Activated naive CD8-positive, alpha-beta T cell treated with anti-CD3 and anti-CD28 coated beads for 36 hours (primary cell): ENCODE measurements at regions not wholly inside any gene's neighbourhood (a gene's known extent, or its start where the extent isn't known, plus 50 kb on each side); places are given as distances from the start of the nearest gene placed in this dataset.
"Not testable (repeated sequence)": the region's sequence is repeated elsewhere in the genome, so short reads cannot be mapped to it uniquely, and the experiment has no call there.

Experiments used
- DNase-seq: peaks from one replicate; pipeline ENCODE4 v3.0.0; 2021
- H3K27ac Mint-ChIP-seq: one replicate; pipeline ENCODE4 v1.8.0; 2022; ENCODE audit warnings: mild to moderate bottlenecking, moderate library complexity, mixed read lengths
- H3K27me3 Mint-ChIP-seq: one replicate; pipeline ENCODE4 v1.8.0; 2022; ENCODE audit warnings: mild to moderate bottlenecking, mixed read lengths
- H3K36me3 Mint-ChIP-seq: one replicate; pipeline ENCODE4 v1.8.0; 2021; ENCODE audit warnings: mild to moderate bottlenecking, mixed read lengths
- H3K4me1 Mint-ChIP-seq: one replicate; pipeline ENCODE4 v1.8.0; 2021; ENCODE audit warnings: mixed read lengths
- H3K4me3 Mint-ChIP-seq: one replicate; pipeline ENCODE4 v1.8.0; 2022; ENCODE audit warnings: mild to moderate bottlenecking, moderate library complexity, mixed read lengths
- H3K9me3 Mint-ChIP-seq: one replicate; pipeline ENCODE4 v1.8.0; 2022; ENCODE audit warnings: mixed read lengths

DNA sequence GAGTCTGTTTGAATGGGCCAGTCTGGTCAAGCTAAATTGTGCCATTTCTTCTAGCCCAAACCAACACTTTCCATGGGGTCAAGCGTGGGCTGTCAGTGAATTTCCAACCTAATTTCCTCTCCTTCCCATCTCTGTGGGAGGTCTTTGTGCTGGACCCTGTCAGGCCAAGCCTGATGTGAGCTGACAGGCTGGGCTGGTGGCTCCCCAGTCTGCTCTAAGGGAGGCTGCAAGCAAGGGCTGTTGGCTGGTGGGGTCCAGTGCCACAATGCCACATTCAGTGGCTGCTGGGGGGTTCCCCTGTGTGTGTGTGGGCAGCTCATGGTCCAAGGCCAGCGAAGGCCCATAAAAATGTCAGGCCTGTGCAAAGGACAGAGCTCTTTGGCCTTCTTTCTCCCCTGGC is 216.1 kb downstream of the OPA1 start:
- Mint-ChIP-seq H3K4me3 (no peak overlapping the region), H3K9me3 (no peaks in the 10 kb centered on the region), H3K36me3 (no peaks in the 10 kb centered on the region), H3K4me1 (no peaks in the 10 kb centered on the region), H3K27ac (no peak overlapping the region), H3K27me3 (no peaks in the 10 kb centered on the region)
- no peak for DNase-seq

DNA sequence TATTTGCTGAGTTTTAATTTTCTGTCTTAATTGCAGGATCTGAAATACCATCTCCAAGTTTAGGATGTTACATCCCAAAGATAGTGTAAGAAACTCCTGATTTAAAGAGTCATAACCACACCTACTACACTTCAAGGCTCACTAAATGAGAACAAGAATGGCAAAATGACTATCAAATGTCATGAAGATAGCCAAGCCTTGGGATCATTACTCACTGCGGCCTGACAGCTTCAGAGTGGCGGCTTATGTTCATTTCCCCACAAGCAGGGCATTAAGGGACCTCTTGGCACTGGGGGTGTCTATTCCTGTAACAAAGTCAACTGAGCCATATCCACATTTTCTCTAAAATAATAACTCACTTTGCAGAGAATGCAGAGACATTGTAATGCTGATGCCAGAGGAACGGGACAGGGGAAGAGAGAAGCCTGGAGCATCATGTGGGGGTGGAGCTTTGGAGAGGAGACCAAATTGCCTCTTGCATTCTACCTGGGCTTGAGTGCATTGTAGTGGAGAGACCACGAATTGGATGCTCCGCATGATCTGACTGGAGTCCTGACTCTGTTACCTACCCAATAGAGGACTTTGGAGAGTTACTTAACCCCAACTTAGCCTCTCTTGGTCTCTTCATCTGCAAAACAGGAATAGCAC is 219.2 kb downstream of the OPA1 start:
- Mint-ChIP-seq H3K27ac (no peak overlapping the region), H3K4me1 (no peaks in the 10 kb centered on the region)
- no peak for DNase-seq

GRCh38 chr3:193812791-193813500 is 219.9 kb downstream of the OPA1 start:
- Mint-ChIP-seq H3K27me3 (no peaks in the 10 kb centered on the region), H3K36me3 (no peaks in the 10 kb centered on the region), H3K27ac (no peak overlapping the region), H3K4me3 (no peak overlapping the region), H3K9me3 (no peaks in the 10 kb centered on the region), H3K4me1 (no peaks in the 10 kb centered on the region)
- DNase-seq = no peak

More for the DNA sequence above, 219.2 kb downstream of the OPA1 start:
- Mint-ChIP-seq H3K36me3 (no peaks in the 10 kb centered on the region), H3K9me3 (no peaks in the 10 kb centered on the region), H3K27me3 (no peaks in the 10 kb centered on the region), H3K4me3 (no peak overlapping the region)

DNA sequence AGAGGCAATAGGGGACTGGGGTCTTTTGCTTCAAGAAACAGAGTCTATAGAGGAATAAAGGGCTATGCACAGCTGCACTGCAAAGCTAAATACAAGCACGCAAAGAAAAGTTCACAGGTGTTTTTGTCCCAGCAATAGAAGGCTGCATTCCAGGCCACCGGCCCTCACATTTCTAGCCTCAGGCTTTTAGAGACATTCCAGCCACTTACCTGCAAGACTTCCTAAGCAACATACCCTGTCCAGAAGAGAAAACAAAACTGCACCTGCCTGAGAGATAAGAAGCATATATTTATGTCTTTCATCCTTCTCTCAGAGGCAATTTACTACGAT is 220.5 kb downstream of the OPA1 start:
- no peaks in the 10 kb centered on the region for H3K27me3 Mint-ChIP-seq
- no peak for DNase-seq
- H3K4me1 Mint-ChIP-seq = no peaks in the 10 kb centered on the region
- no peak overlapping the region for H3K4me3 Mint-ChIP-seq
- H3K36me3 Mint-ChIP-seq = no peaks in the 10 kb centered on the region
- no peaks in the 10 kb centered on the region for H3K9me3 Mint-ChIP-seq
- no peak overlapping the region for H3K27ac Mint-ChIP-seq

- DNase-seq = no peak
- H3K36me3 Mint-ChIP-seq = no peaks in the 10 kb centered on the region
- H3K4me3 Mint-ChIP-seq = no peak overlapping the region
- H3K27ac Mint-ChIP-seq = no peak overlapping the region
- no peaks in the 10 kb centered on the region for H3K4me1 Mint-ChIP-seq
- no peaks in the 10 kb centered on the region for H3K9me3 Mint-ChIP-seq
- H3K27me3 Mint-ChIP-seq = no peaks in the 10 kb centered on the region
Measured at GRCh38 chr3:193814166-193814892, 221.3 kb downstream of the OPA1 start.

GRCh38 chr3:193815246-193816027 is 222.4 kb downstream of the OPA1 start:
- Mint-ChIP-seq H3K36me3 (no peaks in the 10 kb centered on the region), H3K27ac (no peak overlapping the region), H3K27me3 (no peaks in the 10 kb centered on the region), H3K9me3 (no peaks in the 10 kb centered on the region), H3K4me1 (no peaks in the 10 kb centered on the region), H3K4me3 (no peak overlapping the region)
- no peak for DNase-seq

- Mint-ChIP-seq H3K27me3 (peaks cover 5% of the 10 kb centered on the region), H3K9me3 (no peaks in the 10 kb centered on the region), H3K4me3 (no peak overlapping the region), H3K4me1 (no peaks in the 10 kb centered on the region), H3K27ac (no peak overlapping the region), H3K36me3 (no peaks in the 10 kb centered on the region)
- DNase-seq = no peak
Measured at GRCh38 chr3:193816028-193816395, 223.0 kb downstream of the OPA1 start.

- Mint-ChIP-seq H3K27me3 (peaks cover 6% of the 10 kb centered on the region), H3K4me1 (no peaks in the 10 kb centered on the region), H3K27ac (no peak overlapping the region), H3K4me3 (no peak overlapping the region), H3K36me3 (no peaks in the 10 kb centered on the region), H3K9me3 (no peaks in the 10 kb centered on the region)
- no peak for DNase-seq
Measured at GRCh38 chr3:193816656-193817311, 223.8 kb downstream of the OPA1 start.

DNA sequence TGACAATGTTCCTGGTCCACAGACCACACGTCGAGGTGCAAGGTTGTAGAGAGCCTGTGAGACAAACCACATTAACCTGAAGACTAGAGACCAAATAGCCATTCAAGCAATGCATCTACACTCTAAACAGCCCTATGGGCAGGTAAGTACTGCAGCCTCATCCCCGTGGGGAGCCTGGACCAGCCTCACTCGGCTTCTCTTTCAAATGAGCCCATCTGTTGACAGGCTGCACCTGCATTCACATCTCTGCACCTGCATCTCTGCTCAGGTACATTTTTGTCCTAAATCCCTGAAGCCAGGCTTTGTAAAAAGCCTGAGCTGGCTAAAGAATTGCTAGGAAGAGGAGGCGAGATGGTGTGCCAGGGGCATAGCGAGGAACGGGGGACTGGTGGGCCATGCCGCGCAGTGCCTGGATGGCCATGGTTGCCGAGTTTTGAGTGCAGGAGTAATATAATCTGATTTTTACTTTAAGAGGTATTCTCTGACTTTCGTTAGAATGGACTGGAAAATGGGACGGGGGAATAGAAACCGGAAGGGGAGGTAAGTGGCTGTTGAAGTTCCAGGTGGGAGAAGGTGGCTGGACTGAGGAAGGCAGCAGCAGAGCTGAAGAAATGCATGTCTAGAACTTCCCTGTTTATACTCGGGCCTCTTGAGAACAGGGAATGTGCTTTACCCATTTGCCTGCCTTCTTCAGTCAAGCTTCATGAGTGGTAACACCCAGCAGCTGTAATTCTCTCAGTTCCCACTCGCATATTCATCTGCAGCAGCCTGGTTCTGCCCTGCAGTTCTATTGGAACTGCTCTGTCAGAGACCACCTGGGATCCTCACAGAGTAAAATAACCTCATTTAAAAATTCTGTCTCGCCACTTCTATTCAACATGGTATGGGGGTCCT is 226.4 kb downstream of the OPA1 start:
- no peaks in the 10 kb centered on the region for H3K4me1 Mint-ChIP-seq
- no peak for DNase-seq

DNA sequence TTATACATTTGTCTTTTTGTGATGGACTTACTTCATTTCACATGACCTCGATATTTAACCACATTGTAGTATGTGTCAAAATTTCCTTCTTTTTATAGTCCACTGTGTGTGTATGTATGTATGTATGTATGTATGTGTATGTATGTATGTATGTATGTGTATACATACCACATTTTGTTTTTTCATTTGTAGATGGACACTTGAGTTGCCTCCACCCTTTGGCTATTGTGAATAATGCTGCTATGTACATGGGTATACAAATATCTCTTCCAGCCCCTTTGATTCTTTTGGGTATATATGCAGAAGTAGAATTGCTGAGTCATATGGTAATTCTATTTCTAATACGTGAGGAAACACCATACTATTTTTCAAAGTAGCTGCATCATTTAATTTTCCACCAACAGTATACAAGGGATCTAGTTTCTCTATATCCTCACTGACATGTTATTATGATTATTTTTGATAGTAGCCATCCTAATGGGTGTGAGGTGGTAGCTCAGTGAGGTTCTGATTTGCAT is 228.2 kb downstream of the OPA1 start:
- Mint-ChIP-seq H3K36me3 (no peaks in the 10 kb centered on the region), H3K27me3 (peaks cover 9% of the 10 kb centered on the region), H3K9me3 (no peaks in the 10 kb centered on the region), H3K4me1 (no peaks in the 10 kb centered on the region), H3K4me3 (no peak overlapping the region), H3K27ac (no peak overlapping the region)
- no peak for DNase-seq

More for the DNA sequence above, 226.4 kb downstream of the OPA1 start:
- Mint-ChIP-seq H3K4me3 (no peak overlapping the region), H3K36me3 (no peaks in the 10 kb centered on the region), H3K9me3 (no peaks in the 10 kb centered on the region), H3K27ac (no peak overlapping the region), H3K27me3 (peaks cover 9% of the 10 kb centered on the region)

GRCh38 chr3:193822492-193823212 is 229.6 kb downstream of the OPA1 start:
- Mint-ChIP-seq H3K4me3 (no peak overlapping the region), H3K27ac (no peak overlapping the region), H3K9me3 (no peaks in the 10 kb centered on the region), H3K27me3 (peaks cover 9% of the 10 kb centered on the region), H3K36me3 (no peaks in the 10 kb centered on the region), H3K4me1 (no peaks in the 10 kb centered on the region)
- no peak for DNase-seq

- not testable (repeated sequence) for H3K9me3 Mint-ChIP-seq, DNase-seq, H3K4me3 Mint-ChIP-seq, H3K36me3 Mint-ChIP-seq, H3K4me1 Mint-ChIP-seq, H3K27ac Mint-ChIP-seq, H3K27me3 Mint-ChIP-seq
Measured at GRCh38 chr3:193823213-193823605, 230.2 kb downstream of the OPA1 start.

DNA sequence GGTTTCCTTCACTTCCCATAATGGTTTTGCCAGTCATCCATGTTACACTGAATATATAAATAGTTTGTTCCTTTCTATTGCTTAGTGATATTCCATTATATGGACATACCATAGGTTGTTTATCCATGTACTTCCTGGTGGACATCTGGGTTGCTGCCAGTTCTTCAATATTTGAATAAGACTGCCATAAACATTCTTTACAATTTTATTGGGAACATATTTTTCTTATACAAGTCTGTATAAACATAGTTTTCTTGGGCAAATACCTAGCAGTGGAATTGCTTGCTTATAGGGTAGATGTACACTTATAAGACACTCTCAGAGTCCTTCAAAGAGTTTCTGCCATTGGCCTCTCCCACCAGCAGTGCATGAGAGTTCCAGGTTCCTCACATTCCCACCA is 231.4 kb downstream of the OPA1 start:
- Mint-ChIP-seq H3K4me1 (no peaks in the 10 kb centered on the region), H3K27me3 (peaks cover 9% of the 10 kb centered on the region), H3K27ac (no peak overlapping the region), H3K36me3 (no peaks in the 10 kb centered on the region), H3K9me3 (no peaks in the 10 kb centered on the region), H3K4me3 (no peak overlapping the region)
- no peak for DNase-seq
